ENCODE measurements at regions not wholly inside any gene's neighbourhood (a gene's known extent, or its start where the extent isn't known, plus 50 kb on each side); places are given as distances from the start of the nearest gene placed in this dataset.

- DNase-seq (ENCODE audit: low spot score): no peak
Measured at GRCh38 chr6:87908978-87909811, 138.4 kb upstream of the SPACA1 start.

- no peak for DNase-seq (ENCODE audit: low spot score)
Measured at GRCh38 chr6:87907521-87907920, 140.1 kb upstream of the SPACA1 start.

GRCh38 chr6:87905101-87905641, 142.5 kb upstream of the SPACA1 start:
- DNase-seq (ENCODE audit: low spot score): no peak

GRCh38 chr6:87904011-87904410, 143.6 kb upstream of the SPACA1 start:
- no peak for DNase-seq (ENCODE audit: low spot score)

GRCh38 chr6:87903323-87903722, 144.3 kb upstream of the SPACA1 start:
- no peak for DNase-seq (ENCODE audit: low spot score)

- DNase-seq (ENCODE audit: low spot score): no peak
Measured at GRCh38 chr6:87902383-87902782, 145.3 kb upstream of the SPACA1 start.

GRCh38 chr6:87901613-87902012, 146.0 kb upstream of the SPACA1 start:
- no peak for DNase-seq (ENCODE audit: low spot score)

- DNase-seq (ENCODE audit: low spot score): no peak
Measured at GRCh38 chr6:87900160-87900698, 147.4 kb upstream of the SPACA1 start.

GRCh38 chr6:87899499-87900147, 148.0 kb upstream of the SPACA1 start:
- DNase-seq (ENCODE audit: low spot score): no peak

- DNase-seq (ENCODE audit: low spot score): no peak
Measured at GRCh38 chr6:87897663-87898062, 150.0 kb upstream of the SPACA1 start.

GRCh38 chr6:87897013-87897412, 150.6 kb upstream of the SPACA1 start:
- DNase-seq (ENCODE audit: low spot score): no peak

GRCh38 chr6:87887266-87887665, 160.4 kb upstream of the SPACA1 start:
- no peak for DNase-seq (ENCODE audit: low spot score)

GRCh38 chr6:87884203-87884602, 163.4 kb upstream of the SPACA1 start:
- DNase-seq (ENCODE audit: low spot score): no peak

GRCh38 chr6:87881342-87881895, 166.2 kb upstream of the SPACA1 start:
- DNase-seq (ENCODE audit: low spot score): no peak

- no peak for DNase-seq (ENCODE audit: low spot score)
Measured at GRCh38 chr6:87879132-87879861, 168.3 kb upstream of the SPACA1 start.

GRCh38 chr6:87875781-87876180, 171.9 kb upstream of the SPACA1 start:
- DNase-seq (ENCODE audit: low spot score): no peak

GRCh38 chr6:87873556-87873955, 171.5 kb upstream of the AKIRIN2 start:
- DNase-seq (ENCODE audit: low spot score): no peak

GRCh38 chr6:87870556-87870955, 168.5 kb upstream of the AKIRIN2 start:
- DNase-seq (ENCODE audit: low spot score): no peak

- no peak for DNase-seq (ENCODE audit: low spot score)
Measured at GRCh38 chr6:87869064-87869905, 167.3 kb upstream of the AKIRIN2 start.

- no peak for DNase-seq (ENCODE audit: low spot score)
Measured at GRCh38 chr6:87860902-87861301, 158.9 kb upstream of the AKIRIN2 start.

- DNase-seq (ENCODE audit: low spot score): no peak
Measured at GRCh38 chr6:87858440-87858839, 156.4 kb upstream of the AKIRIN2 start.
